Duodenal mucosa (tissue), 2 donors: ENCODE measurements at regions not wholly inside any gene's neighbourhood (a gene's known extent, or its start where the extent isn't known, plus 50 kb on each side); places are given as distances from the start of the nearest gene placed in this dataset.

Source experiments
- H3K27ac ChIP-seq: one replicate; pipeline ENCODE4 v1.7.0; 2013; ENCODE audit warnings: low read depth, low read length
- H3K27me3 ChIP-seq, 2 donors: one replicate each; pipeline ENCODE4 v1.7.0; 2013; ENCODE audit warnings: low read length in 2 of 2, control low read depth in 1 of 2; ENCODE audit not compliant: insufficient read depth in 2 of 2, control insufficient read depth in 1 of 2
- H3K36me3 ChIP-seq, 2 donors: one replicate each; pipeline ENCODE4 v1.7.0; 2013; ENCODE audit warnings: low read length in 2 of 2, control low read depth in 1 of 2; ENCODE audit not compliant: insufficient read depth in 2 of 2, control insufficient read depth in 1 of 2
- H3K4me1 ChIP-seq, 2 donors: one replicate each; pipeline ENCODE4 v1.7.0; 2013; ENCODE audit warnings: low read length in 2 of 2, control low read depth in 1 of 2; ENCODE audit not compliant: insufficient read depth in 2 of 2, control insufficient read depth in 1 of 2
- H3K4me3 ChIP-seq, 2 donors: one replicate each; pipeline ENCODE4 v1.7.0; 2013; ENCODE audit warnings: low read length in 2 of 2, low read depth in 1 of 2
- H3K9ac ChIP-seq, 2 donors: one replicate each; pipeline ENCODE4 v1.7.0; 2013; ENCODE audit warnings: low read length in 2 of 2, low read depth in 1 of 2
- H3K9me3 ChIP-seq, 2 donors: one replicate each; pipeline ENCODE4 v1.7.0; 2013; ENCODE audit warnings: low read length in 2 of 2, control low read depth in 1 of 2; ENCODE audit not compliant: control insufficient read depth in 1 of 2

- no peak overlapping the region for H3K4me3 ChIP-seq
- H3K9me3 ChIP-seq, result no peaks in the 10 kb centered on the region
- no peaks in the 10 kb centered on the region for H3K27me3 ChIP-seq
- no peak overlapping the region for H3K9ac ChIP-seq
- no peak overlapping the region for H3K27ac ChIP-seq
- no peaks in the 10 kb centered on the region for H3K4me1 ChIP-seq
- no peaks in the 10 kb centered on the region for H3K36me3 ChIP-seq
Observed at GRCh38 chr2:146221826-146222225, 1623.0 kb upstream of the ACVR2A start.

GRCh38 chr2:146220957-146221356, 1623.9 kb upstream of the ACVR2A start:
- Histone ChIP-seq H3K4me1 (no peaks in the 10 kb centered on the region), H3K9me3 (no peaks in the 10 kb centered on the region), H3K27me3 (no peaks in the 10 kb centered on the region)

GRCh38 chr2:146214394-146214929, 1630.4 kb upstream of the ACVR2A start:
- Histone ChIP-seq H3K9ac (no peak overlapping the region), H3K9me3 (no peaks in the 10 kb centered on the region), H3K27ac (no peak overlapping the region), H3K27me3 (no peaks in the 10 kb centered on the region), H3K36me3 (no peaks in the 10 kb centered on the region), H3K4me1 (peaks cover 0 to 8% of the 10 kb centered on the region in 2 donors), H3K4me3 (no peak overlapping the region)

More at GRCh38 chr2:146220957-146221356, 1623.9 kb upstream of the ACVR2A start:
- H3K9ac ChIP-seq, result no peak overlapping the region
- no peak overlapping the region for H3K4me3 ChIP-seq
- H3K27ac ChIP-seq, result no peak overlapping the region
- no peaks in the 10 kb centered on the region for H3K36me3 ChIP-seq

GRCh38 chr2:146213674-146214073, 1631.2 kb upstream of the ACVR2A start:
- Histone ChIP-seq H3K27me3 (no peaks in the 10 kb centered on the region), H3K4me3 (no peak overlapping the region), H3K9ac (no peak overlapping the region), H3K9me3 (no peaks in the 10 kb centered on the region), H3K36me3 (no peaks in the 10 kb centered on the region), H3K27ac (no peak overlapping the region), H3K4me1 (peaks cover 0 to 8% of the 10 kb centered on the region in 2 donors)

GRCh38 chr2:146212602-146213001, 1632.2 kb upstream of the ACVR2A start:
- no peaks in the 10 kb centered on the region for H3K9me3 ChIP-seq
- peaks cover 0 to 8% of the 10 kb centered on the region in 2 donors for H3K4me1 ChIP-seq
- H3K9ac ChIP-seq, result no peak overlapping the region
- H3K27ac ChIP-seq, result no peak overlapping the region
- no peak overlapping the region for H3K4me3 ChIP-seq
- H3K36me3 ChIP-seq, result no peaks in the 10 kb centered on the region
- H3K27me3 ChIP-seq, result no peaks in the 10 kb centered on the region

- Histone ChIP-seq H3K4me1 (peaks cover 0 to 8% of the 10 kb centered on the region in 2 donors), H3K9me3 (no peaks in the 10 kb centered on the region), H3K27ac (no peak overlapping the region), H3K4me3 (no peak overlapping the region), H3K36me3 (no peaks in the 10 kb centered on the region), H3K27me3 (no peaks in the 10 kb centered on the region), H3K9ac (no peak overlapping the region)
Observed at GRCh38 chr2:146209842-146210275, 1635.0 kb upstream of the ACVR2A start.

GRCh38 chr2:146207901-146208300, 1636.9 kb upstream of the ACVR2A start:
- Histone ChIP-seq H3K9me3 (no peaks in the 10 kb centered on the region), H3K9ac (no peak overlapping the region), H3K4me1 (no peaks in the 10 kb centered on the region), H3K36me3 (no peaks in the 10 kb centered on the region), H3K27ac (no peak overlapping the region), H3K4me3 (no peak overlapping the region), H3K27me3 (no peaks in the 10 kb centered on the region)

- no peak overlapping the region for H3K27ac ChIP-seq
- H3K4me3 ChIP-seq, result no peak overlapping the region
- no peaks in the 10 kb centered on the region for H3K4me1 ChIP-seq
- H3K36me3 ChIP-seq, result no peaks in the 10 kb centered on the region
- H3K27me3 ChIP-seq, result no peaks in the 10 kb centered on the region
- no peak overlapping the region for H3K9ac ChIP-seq
- no peaks in the 10 kb centered on the region for H3K9me3 ChIP-seq
Observed at GRCh38 chr2:146207417-146207816, 1637.4 kb upstream of the ACVR2A start.

GRCh38 chr2:146203064-146203624, 1641.7 kb upstream of the ACVR2A start:
- H3K9ac ChIP-seq, result no peak overlapping the region

GRCh38 chr2:146193619-146194018, 1651.2 kb upstream of the ACVR2A start:
- Histone ChIP-seq H3K4me3 (no peak overlapping the region), H3K36me3 (no peaks in the 10 kb centered on the region), H3K4me1 (no peaks in the 10 kb centered on the region), H3K9ac (no peak overlapping the region), H3K27me3 (no peaks in the 10 kb centered on the region), H3K27ac (no peak overlapping the region), H3K9me3 (no peaks in the 10 kb centered on the region)

More at GRCh38 chr2:146203064-146203624, 1641.7 kb upstream of the ACVR2A start:
- Histone ChIP-seq H3K27me3 (no peaks in the 10 kb centered on the region), H3K9me3 (no peaks in the 10 kb centered on the region), H3K36me3 (no peaks in the 10 kb centered on the region), H3K4me1 (no peaks in the 10 kb centered on the region), H3K4me3 (no peak overlapping the region), H3K27ac (no peak overlapping the region)
